ENCODE measurements at regions not wholly inside any gene's neighbourhood (a gene's known extent, or its start where the extent isn't known, plus 50 kb on each side); places are given as distances from the start of the nearest gene placed in this dataset.

DNA sequence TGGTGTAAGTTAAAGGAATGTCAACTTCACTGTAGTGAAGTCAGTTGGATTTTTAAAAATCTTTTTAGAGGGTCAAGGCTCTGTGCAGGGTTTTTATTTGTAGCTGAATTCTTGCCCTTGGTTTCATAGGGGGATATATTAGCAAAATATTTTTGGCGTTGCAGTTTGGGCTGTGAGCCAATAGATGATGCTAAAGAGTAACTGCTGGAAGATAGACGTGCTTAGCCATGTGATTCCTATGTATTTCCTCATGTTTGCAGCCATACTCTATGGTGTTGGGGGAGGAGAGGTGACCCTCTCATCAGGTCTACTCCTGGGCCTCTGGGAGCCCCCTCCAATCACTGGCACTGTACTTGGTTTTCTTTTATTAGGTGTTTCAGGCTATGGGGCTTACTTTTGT, 246.7 kb upstream of the ARHGAP24 start:
- no peak for ATAC-seq (ENCODE audit: low read depth in 2 of 2)
- no peak overlapping the region for H3K27ac ChIP-seq (ENCODE audit: insufficient read depth, low read length, poor library complexity, severe bottlenecking)
- H3K4me3 ChIP-seq (ENCODE audit: low read depth, low read length): no peak overlapping the region
- H3K4me1 ChIP-seq (ENCODE audit: control insufficient read depth, insufficient read depth, low read length, poor library complexity, severe bottlenecking): no peaks in the 10 kb centered on the region
- no peaks in the 10 kb centered on the region for H3K9me3 ChIP-seq (ENCODE audit: control insufficient read depth in 2 of 2, low read length in 2 of 2)
- Mint-ChIP-seq H3K4me3 (no peak overlapping the region), H3K27ac (no peak overlapping the region), H3K4me1 (no peaks in the 10 kb centered on the region), H3K27me3 (no peaks in the 10 kb centered on the region), H3K36me3 (no peaks in the 10 kb centered on the region), H3K9me3 (peaks cover 0 to 12% (median 3%) of the 10 kb centered on the region in 7 donors)
- H3K27me3 ChIP-seq (ENCODE audit: control insufficient read depth, insufficient read depth, low read length): no peaks in the 10 kb centered on the region
- no peaks in the 10 kb centered on the region for H3K36me3 ChIP-seq (ENCODE audit: control insufficient read depth, insufficient read depth, low read length)
- no peak for DNase-seq

DNA sequence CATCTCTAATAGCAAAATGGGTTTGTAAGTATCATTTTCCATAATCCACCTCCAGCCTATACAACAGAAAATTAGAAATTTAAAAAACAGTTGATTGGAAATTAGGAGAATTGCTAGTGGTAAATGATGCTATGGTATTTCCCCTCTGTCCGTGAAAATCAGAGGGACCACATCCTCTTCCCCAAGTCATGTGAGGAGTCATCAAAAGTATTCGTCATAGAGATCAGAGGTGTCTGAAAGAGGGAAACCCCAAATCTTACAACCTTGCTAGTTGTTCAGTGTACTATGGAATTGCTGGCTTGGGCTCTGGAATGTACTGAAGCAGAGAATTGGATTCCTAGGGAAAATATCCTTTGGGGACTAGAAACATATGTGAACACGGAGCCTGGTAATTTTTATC, 241.4 kb upstream of the ARHGAP24 start:
- H3K4me1 ChIP-seq (ENCODE audit: control insufficient read depth, insufficient read depth, low read length, poor library complexity, severe bottlenecking): no peaks in the 10 kb centered on the region
- H3K36me3 ChIP-seq (ENCODE audit: control insufficient read depth, insufficient read depth, low read length): no peaks in the 10 kb centered on the region
- H3K9me3 Mint-ChIP-seq: peaks cover 0 to 8% (median 4%) of the 10 kb centered on the region in 7 donors
- no peaks in the 10 kb centered on the region for H3K36me3 Mint-ChIP-seq
- DNase-seq (no peak), ATAC-seq (ENCODE audit: low read depth in 2 of 2) (no peak)
- no peak overlapping the region for H3K27ac Mint-ChIP-seq
- H3K4me3 Mint-ChIP-seq: no peak overlapping the region
- no peaks in the 10 kb centered on the region for H3K4me1 Mint-ChIP-seq
- no peak overlapping the region for H3K4me3 ChIP-seq (ENCODE audit: low read depth, low read length)
- no peaks in the 10 kb centered on the region for H3K27me3 ChIP-seq (ENCODE audit: control insufficient read depth, insufficient read depth, low read length)
- no peaks in the 10 kb centered on the region for H3K27me3 Mint-ChIP-seq
- no peaks in the 10 kb centered on the region for H3K9me3 ChIP-seq (ENCODE audit: control insufficient read depth in 2 of 2, low read length in 2 of 2)
- H3K27ac ChIP-seq (ENCODE audit: insufficient read depth, low read length, poor library complexity, severe bottlenecking): no peak overlapping the region

DNA sequence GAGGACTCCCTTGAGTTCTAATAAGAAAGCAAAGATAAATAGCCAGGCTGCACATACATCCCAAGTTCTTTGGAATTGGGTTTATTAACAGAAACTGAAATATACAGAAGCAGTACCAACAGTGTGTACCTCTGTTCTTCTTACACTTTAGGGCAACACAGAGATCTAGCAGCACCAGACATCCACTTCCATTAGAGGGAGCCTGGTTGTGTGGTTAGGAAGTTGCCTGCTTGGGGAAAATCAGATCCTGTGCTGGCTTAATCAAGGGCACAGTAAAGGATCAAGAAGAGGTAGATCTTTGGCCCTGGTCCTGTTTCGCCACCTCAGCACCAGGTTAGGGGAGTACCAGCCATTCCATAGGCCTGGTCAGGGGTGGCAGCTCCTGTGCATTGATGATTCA, 231.1 kb upstream of the ARHGAP24 start:
- H3K9me3 ChIP-seq (ENCODE audit: control insufficient read depth in 2 of 2, low read length in 2 of 2): no peaks in the 10 kb centered on the region
- H3K36me3 ChIP-seq (ENCODE audit: control insufficient read depth, insufficient read depth, low read length): no peaks in the 10 kb centered on the region
- H3K4me1 ChIP-seq (ENCODE audit: control insufficient read depth, insufficient read depth, low read length, poor library complexity, severe bottlenecking): no peaks in the 10 kb centered on the region
- H3K27ac ChIP-seq (ENCODE audit: insufficient read depth, low read length, poor library complexity, severe bottlenecking): no peak overlapping the region
- Mint-ChIP-seq H3K9me3 (peaks cover 2 to 25% (median 12%) of the 10 kb centered on the region in 7 donors), H3K27me3 (no peaks in the 10 kb centered on the region), H3K27ac (no peak overlapping the region), H3K4me3 (no peak overlapping the region), H3K36me3 (no peaks in the 10 kb centered on the region), H3K4me1 (no peaks in the 10 kb centered on the region)
- ATAC-seq (ENCODE audit: low read depth in 2 of 2) (no peak), DNase-seq (no peak)
- no peaks in the 10 kb centered on the region for H3K27me3 ChIP-seq (ENCODE audit: control insufficient read depth, insufficient read depth, low read length)
- no peak overlapping the region for H3K4me3 ChIP-seq (ENCODE audit: low read depth, low read length)

DNA sequence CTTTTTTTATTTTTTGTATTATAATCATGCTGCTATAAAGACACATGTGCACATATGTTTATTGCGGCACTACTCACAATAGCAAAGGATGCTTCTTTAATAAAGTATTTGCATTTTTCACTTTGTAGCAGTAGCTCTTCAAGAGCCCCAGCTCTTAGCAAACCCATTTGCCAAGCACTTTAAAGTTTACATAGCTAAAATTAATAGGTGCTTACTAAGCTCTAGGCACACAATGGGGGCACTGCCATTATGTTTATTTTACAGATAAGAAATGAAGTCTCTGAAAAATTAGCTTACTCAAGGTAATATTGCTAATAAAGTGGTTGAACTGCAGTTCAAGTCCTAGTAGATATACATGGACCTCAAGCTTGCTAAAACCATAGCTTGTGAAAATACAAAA, 230.3 kb upstream of the ARHGAP24 start:
- no peaks in the 10 kb centered on the region for H3K4me1 Mint-ChIP-seq
- ATAC-seq (ENCODE audit: low read depth in 2 of 2) (no peak), DNase-seq (no peak)
- no peaks in the 10 kb centered on the region for H3K36me3 ChIP-seq (ENCODE audit: control insufficient read depth, insufficient read depth, low read length)
- H3K27ac Mint-ChIP-seq: no peak overlapping the region
- no peaks in the 10 kb centered on the region for H3K27me3 Mint-ChIP-seq
- no peak overlapping the region for H3K4me3 Mint-ChIP-seq
- no peaks in the 10 kb centered on the region for H3K9me3 ChIP-seq (ENCODE audit: control insufficient read depth in 2 of 2, low read length in 2 of 2)
- no peak overlapping the region for H3K4me3 ChIP-seq (ENCODE audit: low read depth, low read length)
- H3K27me3 ChIP-seq (ENCODE audit: control insufficient read depth, insufficient read depth, low read length): no peaks in the 10 kb centered on the region
- no peak overlapping the region for H3K27ac ChIP-seq (ENCODE audit: insufficient read depth, low read length, poor library complexity, severe bottlenecking)
- no peaks in the 10 kb centered on the region for H3K4me1 ChIP-seq (ENCODE audit: control insufficient read depth, insufficient read depth, low read length, poor library complexity, severe bottlenecking)
- H3K36me3 Mint-ChIP-seq: no peaks in the 10 kb centered on the region
- H3K9me3 Mint-ChIP-seq: peaks cover 3 to 25% (median 9%) of the 10 kb centered on the region in 7 donors

DNA sequence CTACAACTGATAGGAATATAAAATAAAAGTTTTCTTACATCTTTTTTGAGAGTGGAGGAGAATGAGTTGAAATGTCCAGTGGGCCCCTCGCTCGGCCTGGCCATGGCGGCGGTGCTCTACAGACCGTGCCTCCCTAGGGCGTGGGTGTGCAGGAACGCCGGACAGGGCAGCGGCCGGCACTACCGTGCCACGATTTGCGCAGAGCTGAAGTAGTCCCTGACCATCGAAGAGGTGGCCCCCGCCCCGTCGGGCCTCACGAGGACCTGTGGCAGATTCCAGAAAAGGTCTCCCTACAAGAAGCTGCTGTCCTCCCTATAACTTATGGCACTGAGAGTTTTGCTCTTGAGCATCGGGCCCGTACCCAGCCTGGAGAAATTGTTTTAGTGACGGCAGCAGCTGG, 228.9 kb upstream of the ARHGAP24 start:
- no peak for DNase-seq
- Histone ChIP-seq H3K27ac (ENCODE audit: insufficient read depth, low read length, poor library complexity, severe bottlenecking) (no peak overlapping the region), H3K9me3 (ENCODE audit: control insufficient read depth in 2 of 2, low read length in 2 of 2) (no peaks in the 10 kb centered on the region), H3K4me1 (ENCODE audit: control insufficient read depth, insufficient read depth, low read length, poor library complexity, severe bottlenecking) (no peaks in the 10 kb centered on the region), H3K4me3 (ENCODE audit: low read depth, low read length) (no peak overlapping the region), H3K36me3 (ENCODE audit: control insufficient read depth, insufficient read depth, low read length) (no peaks in the 10 kb centered on the region), H3K27me3 (ENCODE audit: control insufficient read depth, insufficient read depth, low read length) (no peaks in the 10 kb centered on the region)
- peaks cover 1 to 21% (median 8%) of the 10 kb centered on the region in 7 donors for H3K9me3 Mint-ChIP-seq
- H3K4me1 Mint-ChIP-seq: no peaks in the 10 kb centered on the region
- no peaks in the 10 kb centered on the region for H3K36me3 Mint-ChIP-seq
- H3K4me3 Mint-ChIP-seq: no peak overlapping the region
- no peak for ATAC-seq (ENCODE audit: low read depth in 2 of 2)
- H3K27me3 Mint-ChIP-seq: no peaks in the 10 kb centered on the region
- H3K27ac Mint-ChIP-seq: no peak overlapping the region

DNA sequence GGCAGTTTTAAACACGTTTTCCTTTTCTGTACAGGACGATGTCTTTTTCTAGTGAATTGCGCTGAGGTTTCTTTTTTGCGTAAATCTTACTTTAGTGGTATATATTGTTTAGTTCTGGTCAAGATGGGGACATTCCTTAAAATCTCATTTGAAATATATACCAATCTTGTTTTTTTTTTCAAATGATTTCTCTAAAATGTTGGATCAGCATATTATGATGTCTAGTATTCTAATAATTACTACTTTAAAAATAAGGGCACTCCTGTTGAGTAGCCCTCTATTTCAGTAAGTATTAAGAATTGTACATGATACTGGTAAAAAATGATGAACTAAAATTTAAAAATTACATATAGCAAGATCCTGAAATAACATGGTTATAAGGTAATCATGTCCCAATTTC, 224.1 kb upstream of the ARHGAP24 start:
- no peak for ATAC-seq (ENCODE audit: low read depth in 2 of 2)

DNA sequence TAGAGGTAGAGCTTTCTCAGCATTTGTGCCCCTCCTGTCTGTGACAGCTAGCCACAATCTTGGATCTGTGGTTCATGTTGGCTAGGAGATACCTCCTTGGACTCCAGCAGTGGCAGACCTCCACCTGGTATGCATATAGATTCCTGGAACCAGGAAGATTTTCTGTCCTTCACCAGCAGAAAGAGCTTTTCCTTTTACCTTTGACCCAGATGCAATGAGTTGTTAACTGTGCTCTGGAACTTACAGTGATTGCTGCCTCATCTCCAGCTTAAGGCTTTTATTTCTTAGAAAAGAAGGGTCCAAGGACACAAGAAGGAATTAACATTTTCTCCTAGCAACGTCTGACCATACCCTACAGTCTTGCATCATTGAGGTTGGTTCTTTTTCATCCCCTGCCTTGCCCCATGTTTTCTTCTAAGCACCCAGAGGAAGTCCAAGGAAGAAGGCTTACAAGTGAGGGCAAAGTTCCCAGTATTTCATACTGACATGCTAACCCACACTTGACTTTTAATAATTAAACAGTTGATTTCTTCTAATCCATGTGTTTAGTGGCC, 217.1 kb upstream of the ARHGAP24 start:
- Histone ChIP-seq H3K27me3 (ENCODE audit: control insufficient read depth, insufficient read depth, low read length) (no peaks in the 10 kb centered on the region), H3K27ac (ENCODE audit: insufficient read depth, low read length, poor library complexity, severe bottlenecking) (no peak overlapping the region), H3K9me3 (ENCODE audit: control insufficient read depth in 2 of 2, low read length in 2 of 2) (peaks cover 0 to 4% of the 10 kb centered on the region in 2 experiments), H3K4me3 (ENCODE audit: low read depth, low read length) (no peak overlapping the region), H3K4me1 (ENCODE audit: control insufficient read depth, insufficient read depth, low read length, poor library complexity, severe bottlenecking) (no peaks in the 10 kb centered on the region), H3K36me3 (ENCODE audit: control insufficient read depth, insufficient read depth, low read length) (no peaks in the 10 kb centered on the region)
- ATAC-seq (ENCODE audit: low read depth in 2 of 2) (no peak), DNase-seq (no peak)
- H3K27ac Mint-ChIP-seq: no peak overlapping the region
- H3K4me1 Mint-ChIP-seq: no peaks in the 10 kb centered on the region
- no peaks in the 10 kb centered on the region for H3K27me3 Mint-ChIP-seq
- peaks cover 3 to 12% (median 9%) of the 10 kb centered on the region in 7 donors for H3K9me3 Mint-ChIP-seq
- H3K36me3 Mint-ChIP-seq: no peaks in the 10 kb centered on the region
- no peak overlapping the region for H3K4me3 Mint-ChIP-seq

More for the DNA sequence above, 224.1 kb upstream of the ARHGAP24 start:
- no peak overlapping the region for H3K27ac ChIP-seq (ENCODE audit: insufficient read depth, low read length, poor library complexity, severe bottlenecking)
- no peak overlapping the region for H3K4me3 ChIP-seq (ENCODE audit: low read depth, low read length)
- H3K36me3 ChIP-seq (ENCODE audit: control insufficient read depth, insufficient read depth, low read length): no peaks in the 10 kb centered on the region
- Mint-ChIP-seq H3K9me3 (peaks cover 0 to 17% (median 11%) of the 10 kb centered on the region in 7 donors), H3K4me3 (no peak overlapping the region), H3K27me3 (no peaks in the 10 kb centered on the region), H3K27ac (no peak overlapping the region), H3K4me1 (no peaks in the 10 kb centered on the region), H3K36me3 (no peaks in the 10 kb centered on the region)
- no peaks in the 10 kb centered on the region for H3K4me1 ChIP-seq (ENCODE audit: control insufficient read depth, insufficient read depth, low read length, poor library complexity, severe bottlenecking)
- no peak for DNase-seq
- H3K27me3 ChIP-seq (ENCODE audit: control insufficient read depth, insufficient read depth, low read length): no peaks in the 10 kb centered on the region
- H3K9me3 ChIP-seq (ENCODE audit: control insufficient read depth in 2 of 2, low read length in 2 of 2): no peaks in the 10 kb centered on the region

DNA sequence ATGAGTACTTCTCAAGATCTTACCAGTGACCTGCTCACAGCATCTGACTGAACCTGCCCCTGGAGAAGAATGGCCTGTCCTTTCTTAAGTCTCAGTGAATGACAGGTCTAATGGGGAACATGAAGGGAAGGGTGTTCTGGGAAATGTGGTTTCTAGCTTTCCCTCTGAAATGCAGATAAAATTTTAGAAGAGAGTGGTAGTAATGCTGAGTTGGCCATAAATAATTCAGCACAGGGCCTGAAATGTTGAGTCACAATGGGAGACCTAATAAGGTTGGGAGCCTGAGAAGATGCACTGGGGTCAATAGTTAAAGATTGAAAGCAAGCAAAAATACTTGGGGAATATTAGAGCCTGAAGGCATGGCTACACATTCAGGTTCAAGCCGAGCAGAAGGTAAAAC, 214.9 kb upstream of the ARHGAP24 start:
- H3K27ac ChIP-seq (ENCODE audit: insufficient read depth, low read length, poor library complexity, severe bottlenecking): no peak overlapping the region
- no peak overlapping the region for H3K27ac Mint-ChIP-seq
- no peaks in the 10 kb centered on the region for H3K4me1 Mint-ChIP-seq
- no peaks in the 10 kb centered on the region for H3K4me1 ChIP-seq (ENCODE audit: control insufficient read depth, insufficient read depth, low read length, poor library complexity, severe bottlenecking)
- H3K9me3 ChIP-seq (ENCODE audit: control insufficient read depth in 2 of 2, low read length in 2 of 2): peaks cover 0 to 4% of the 10 kb centered on the region in 2 experiments
- H3K27me3 ChIP-seq (ENCODE audit: control insufficient read depth, insufficient read depth, low read length): no peaks in the 10 kb centered on the region
- peaks cover 1 to 12% (median 5%) of the 10 kb centered on the region in 7 donors for H3K9me3 Mint-ChIP-seq
- H3K36me3 ChIP-seq (ENCODE audit: control insufficient read depth, insufficient read depth, low read length): no peaks in the 10 kb centered on the region
- ATAC-seq (ENCODE audit: low read depth in 2 of 2) (no peak), DNase-seq (no peak)
- no peaks in the 10 kb centered on the region for H3K36me3 Mint-ChIP-seq
- H3K4me3 ChIP-seq (ENCODE audit: low read depth, low read length): no peak overlapping the region
- no peaks in the 10 kb centered on the region for H3K27me3 Mint-ChIP-seq
- H3K4me3 Mint-ChIP-seq: no peak overlapping the region

Measured in CD4-positive, CD25-positive, alpha-beta regulatory T cell (primary cell).